DND-41 (cell line): ENCODE measurements at regions not wholly inside any gene's neighbourhood (a gene's known extent, or its start where the extent isn't known, plus 50 kb on each side); places are given as distances from the start of the nearest gene placed in this dataset.

Experiments used
- ATAC-seq: fragments of 200-7000 bp; cut with Tn5 transposase; 3 replicates; pipeline ENCODE4 v1.9.1; 2021; ENCODE audit warnings: low read depth; ENCODE audit not compliant: insufficient read depth
- DNase-seq: peaks from one replicate; pipeline ENCODE4 v3.0.0-alpha.2; 2020
- H2AFZ ChIP-seq: 2 replicates; pipeline ENCODE4 v1.6.0; 2012; ENCODE audit warnings: low read depth, low read length
- H3K27ac ChIP-seq: 2 replicates; pipeline ENCODE4 v1.5.1; 2012; ENCODE audit warnings: low read length, inconsistent platforms
- H3K27me3 ChIP-seq: fragments of 200-600 bp; sonication (generic); 2 replicates; pipeline ENCODE4 v1.6.0; 2012; ENCODE audit warnings: low read length, mild to moderate bottlenecking, inconsistent platforms; ENCODE audit not compliant: insufficient read depth, poor library complexity
- H3K36me3 ChIP-seq: 2 replicates; pipeline ENCODE4 v1.5.1; 2012; ENCODE audit warnings: low read length, inconsistent platforms; ENCODE audit not compliant: insufficient read depth
- H3K4me1 ChIP-seq: 2 replicates; pipeline ENCODE4 v1.5.1; 2012; ENCODE audit warnings: mild to moderate bottlenecking, low read length; ENCODE audit not compliant: insufficient read depth
- H3K4me2 ChIP-seq: 2 replicates; pipeline ENCODE4 v1.6.0; 2012; ENCODE audit warnings: mild to moderate bottlenecking, moderate library complexity, low read length, inconsistent platforms; ENCODE audit not compliant: insufficient read depth
- H3K4me3 ChIP-seq, 2 experiments: fragments of 200-600 bp in 1 of 2; shearing (Covaris generic) in 1 of 2; 2 replicates each; pipeline ENCODE4 v1.5.1; 2012 to 2016; ENCODE audit warnings: inconsistent platforms in 2 of 2, low read length in 2 of 2, mild to moderate bottlenecking in 2 of 2, low read depth in 1 of 2, moderate library complexity in 1 of 2
- H3K79me2 ChIP-seq: 2 replicates; pipeline ENCODE4 v1.6.0; 2012; ENCODE audit warnings: low read length, inconsistent platforms; ENCODE audit not compliant: insufficient read depth
- H3K9ac ChIP-seq: 2 replicates; pipeline ENCODE4 v1.6.0; 2012; ENCODE audit warnings: low read depth, mild to moderate bottlenecking, inconsistent platforms, low read length, moderate library complexity
- H3K9me3 ChIP-seq: 2 replicates; pipeline ENCODE4 v1.5.1; 2012; ENCODE audit warnings: low read length, moderate library complexity, mild to moderate bottlenecking, inconsistent platforms; ENCODE audit not compliant: insufficient read depth, severe bottlenecking
- H4K20me1 ChIP-seq: 2 replicates; pipeline ENCODE4 v1.6.0; 2012; ENCODE audit warnings: low read length; ENCODE audit not compliant: insufficient read depth
- EZH2 ChIP-seq: IDR thresholded peaks from 3 replicates; pipeline ENCODE4 v1.6.1; 2012; ENCODE audit warnings: borderline replicate concordance, low read depth, mild to moderate bottlenecking, moderate library complexity, low read length, inconsistent platforms; ENCODE audit not compliant: severe bottlenecking
- TF ChIP-seq, protein P1 (sequence below): IDR thresholded peaks from 2 replicates; pipeline ENCODE4 v1.5.1; 2012; ENCODE audit warnings: borderline replicate concordance, low read length, moderate library complexity, mild to moderate bottlenecking; ENCODE audit not compliant: poor library complexity, severe bottlenecking; ENCODE audit errors: extremely low read depth

DNA sequence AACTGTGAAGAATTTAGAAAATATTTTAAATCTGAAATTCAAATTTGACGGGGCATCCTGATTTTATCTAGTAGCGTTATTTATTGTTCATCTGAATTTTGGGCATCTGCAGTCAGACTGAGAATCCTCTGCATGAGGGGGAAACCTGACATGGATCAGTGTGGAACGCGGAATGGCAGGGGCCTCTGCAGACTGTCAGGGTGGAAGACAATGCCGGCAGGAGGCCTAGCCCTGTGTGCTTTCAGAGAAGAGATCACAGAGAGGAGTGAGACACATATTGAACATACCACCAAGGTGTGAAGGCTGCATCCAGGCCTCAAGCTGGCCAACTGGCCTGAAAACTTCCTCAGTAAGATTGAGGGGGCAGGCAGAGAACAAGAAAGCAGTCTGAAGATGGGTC lies 921.1 kb upstream of the GHITM start:
- Histone ChIP-seq H2AFZ (no peak overlapping the region), H3K9ac (no peak overlapping the region), H3K9me3 (no peaks in the 10 kb centered on the region), H3K79me2 (no peaks in the 10 kb centered on the region), H4K20me1 (no peaks in the 10 kb centered on the region), H3K36me3 (no peaks in the 10 kb centered on the region), H3K27ac (no peak overlapping the region), H3K27me3 (no peaks in the 10 kb centered on the region), H3K4me1 (no peaks in the 10 kb centered on the region), H3K4me2 (no peak overlapping the region), H3K4me3 (no peak overlapping the region)
- DNase-seq (no peak), ATAC-seq (no peak)
- no peak for TF ChIP-seq EZH2
- TF ChIP-seq, protein P1, sequence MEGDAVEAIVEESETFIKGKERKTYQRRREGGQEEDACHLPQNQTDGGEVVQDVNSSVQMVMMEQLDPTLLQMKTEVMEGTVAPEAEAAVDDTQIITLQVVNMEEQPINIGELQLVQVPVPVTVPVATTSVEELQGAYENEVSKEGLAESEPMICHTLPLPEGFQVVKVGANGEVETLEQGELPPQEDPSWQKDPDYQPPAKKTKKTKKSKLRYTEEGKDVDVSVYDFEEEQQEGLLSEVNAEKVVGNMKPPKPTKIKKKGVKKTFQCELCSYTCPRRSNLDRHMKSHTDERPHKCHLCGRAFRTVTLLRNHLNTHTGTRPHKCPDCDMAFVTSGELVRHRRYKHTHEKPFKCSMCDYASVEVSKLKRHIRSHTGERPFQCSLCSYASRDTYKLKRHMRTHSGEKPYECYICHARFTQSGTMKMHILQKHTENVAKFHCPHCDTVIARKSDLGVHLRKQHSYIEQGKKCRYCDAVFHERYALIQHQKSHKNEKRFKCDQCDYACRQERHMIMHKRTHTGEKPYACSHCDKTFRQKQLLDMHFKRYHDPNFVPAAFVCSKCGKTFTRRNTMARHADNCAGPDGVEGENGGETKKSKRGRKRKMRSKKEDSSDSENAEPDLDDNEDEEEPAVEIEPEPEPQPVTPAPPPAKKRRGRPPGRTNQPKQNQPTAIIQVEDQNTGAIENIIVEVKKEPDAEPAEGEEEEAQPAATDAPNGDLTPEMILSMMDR, result no peak

GRCh38 chr10:83222300-83222699 lies 917.0 kb upstream of the GHITM start:
- no peaks in the 10 kb centered on the region for H3K9me3 ChIP-seq
- H3K27ac ChIP-seq, result no peak overlapping the region
- TF ChIP-seq, protein P1, result no peak
- no peak for TF ChIP-seq EZH2
- DNase-seq (no peak), ATAC-seq (no peak)
- H3K4me1 ChIP-seq, result no peaks in the 10 kb centered on the region
- H4K20me1 ChIP-seq, result no peaks in the 10 kb centered on the region
- H3K36me3 ChIP-seq, result no peaks in the 10 kb centered on the region
- no peaks in the 10 kb centered on the region for H3K79me2 ChIP-seq
- no peak overlapping the region for H3K4me3 ChIP-seq
- no peak overlapping the region for H3K4me2 ChIP-seq
- no peaks in the 10 kb centered on the region for H3K27me3 ChIP-seq
- H2AFZ ChIP-seq, result no peak overlapping the region
- no peak overlapping the region for H3K9ac ChIP-seq

DNA sequence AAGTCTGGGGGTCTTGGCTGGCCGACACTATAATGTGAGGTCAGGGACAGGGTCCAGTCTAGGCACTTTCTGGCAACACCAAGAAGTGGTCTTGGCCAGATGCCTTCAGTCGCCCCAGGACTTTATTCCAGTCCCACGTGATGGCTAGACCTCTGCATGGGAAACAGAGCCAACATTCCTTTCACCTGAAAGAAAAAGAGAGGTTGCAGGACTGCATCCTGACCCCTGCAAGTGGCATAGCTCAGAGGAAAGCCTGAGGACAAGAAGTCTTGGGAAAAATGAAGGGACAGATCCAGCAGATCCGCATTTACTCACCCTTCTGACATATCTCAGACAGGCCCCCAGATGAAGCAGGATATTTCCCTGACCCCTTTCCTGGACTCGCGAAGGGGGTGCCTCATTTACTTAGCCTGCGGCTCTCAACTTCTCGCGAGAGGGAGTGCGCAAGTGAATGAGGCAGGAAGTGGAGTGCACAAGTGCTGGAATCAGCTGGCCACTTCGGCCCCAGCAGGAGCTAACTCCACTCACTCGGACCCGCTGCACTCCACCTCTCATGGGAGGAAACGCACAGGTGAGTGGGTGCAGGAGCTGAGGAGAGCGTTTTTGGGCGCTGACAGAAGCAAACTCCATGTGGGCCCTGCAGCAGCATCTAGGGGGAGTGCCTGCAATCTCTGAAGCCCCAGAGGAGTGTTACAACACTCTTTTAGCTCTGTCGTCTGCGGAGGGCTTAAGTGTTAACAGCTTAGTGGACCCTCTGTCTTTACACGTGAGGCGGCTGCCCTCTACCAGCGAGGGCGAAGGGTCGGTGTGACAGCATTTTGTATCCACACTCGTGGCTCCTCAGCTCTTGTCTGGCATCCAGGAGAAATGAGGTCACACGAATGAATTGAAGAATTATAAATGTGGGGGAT lies 916.2 kb upstream of the GHITM start:
- H3K9ac ChIP-seq, result no peak overlapping the region
- no peaks in the 10 kb centered on the region for H3K79me2 ChIP-seq
- no peaks in the 10 kb centered on the region for H3K27me3 ChIP-seq
- H3K27ac ChIP-seq, result no peak overlapping the region
- no peaks in the 10 kb centered on the region for H3K4me1 ChIP-seq
- no peaks in the 10 kb centered on the region for H3K36me3 ChIP-seq
- H3K9me3 ChIP-seq, result no peaks in the 10 kb centered on the region
- H2AFZ ChIP-seq, result no peak overlapping the region
- H3K4me2 ChIP-seq, result no peak overlapping the region
- no peaks in the 10 kb centered on the region for H4K20me1 ChIP-seq
- no peak for DNase-seq
- H3K4me3 ChIP-seq, result no peak overlapping the region
- no peak for ATAC-seq
- TF ChIP-seq, protein P1, result no peak
- TF ChIP-seq EZH2, result no peak
